ENCODE measurements at regions not wholly inside any gene's neighbourhood (a gene's known extent, or its start where the extent isn't known, plus 50 kb on each side); places are given as distances from the start of the nearest gene placed in this dataset.

- intact Hi-C loops (cut with micrococcal nuclease) (no loop called here), dilution Hi-C loops (cut with MboI; ENCODE audit: extremely low pct_ligation_motif_present, low sequenced_read_pairs) (no loop called here)
- Histone ChIP-seq H3K4me3 (replicated peaks in 1 of 3; ENCODE audit: insufficient read depth in 1 of 3, low read depth in 1 of 3, low read length in 3 of 3) (no peak overlapping the region), H3K4me2 (ENCODE audit: insufficient read depth, low read length) (no peak overlapping the region), H4K20me1 (replicated peaks; ENCODE audit: control insufficient read depth, extremely low read depth, insufficient read depth, low read length) (no peaks in the 10 kb centered on the region), H3K27ac (ENCODE audit: insufficient read depth, low read depth, low read length) (no peak overlapping the region), H3K79me2 (ENCODE audit: control insufficient read depth, insufficient read depth, low read length) (no peaks in the 10 kb centered on the region), H3K9me1 (replicated peaks; ENCODE audit: control insufficient read depth, extremely low read depth, insufficient read depth, low read length) (no peaks in the 10 kb centered on the region), H3K27me3 (ENCODE audit: control insufficient read depth in 2 of 2, insufficient read depth in 2 of 2, low read length in 2 of 2) (no peaks in the 10 kb centered on the region), H2AFZ (ENCODE audit: low read depth, low read length) (no peak overlapping the region), H3K4me1 (ENCODE audit: control insufficient read depth, extremely low read depth, insufficient read depth, low read length) (no peaks in the 10 kb centered on the region), H3K36me3 (ENCODE audit: control insufficient read depth in 2 of 2, extremely low read depth in 1 of 2, insufficient read depth in 2 of 2, low read length in 2 of 2) (no peaks in the 10 kb centered on the region), H3K9ac (replicated peaks; ENCODE audit: extremely low read depth, insufficient read depth, low read length) (no peak overlapping the region), H3K9me3 (replicated peaks; ENCODE audit: control insufficient read depth, insufficient read depth, low read length) (peaks cover 2% of the 10 kb centered on the region)
- ChIA-PET CTCF (no interaction called here), POLR2A (no interaction called here)
- no peak for TF ChIP-seq JUN (IDR thresholded peaks at IDR 0.05; ENCODE audit: borderline replicate concordance, insufficient read depth, insufficient read length, low read depth)
- no peak for TF ChIP-seq FOS (IDR thresholded peaks at IDR 0.05; ENCODE audit: borderline replicate concordance, insufficient read depth, low read length)
- TF ChIP-seq MYC (IDR thresholded peaks at IDR 0.05; ENCODE audit: low read depth, low read length): no peak
- TF ChIP-seq CTCF (IDR thresholded peaks at IDR 0.05; ENCODE audit: extremely low read depth in 1 of 2, insufficient read depth in 1 of 2, low read depth in 1 of 2, low read length in 2 of 2): no peak
- no peak for TF ChIP-seq GATA2 (IDR thresholded peaks at IDR 0.05; ENCODE audit: insufficient read depth, insufficient read length, low read depth, low read length)
- no peak for TF ChIP-seq POLR2A (IDR thresholded peaks at IDR 0.05; ENCODE audit: low read depth, low read length)
- TF ChIP-seq MAX (IDR thresholded peaks at IDR 0.05; ENCODE audit: insufficient read depth, insufficient read length): no peak
- no peak for TF ChIP-seq EZH2 (IDR thresholded peaks at IDR 0.05; ENCODE audit: borderline replicate concordance, low read depth, low read length, severe bottlenecking)
- TF ChIP-seq POLR2AphosphoS5 (IDR thresholded peaks at IDR 0.05; ENCODE audit: insufficient read depth, low read depth, low read length): no peak
- FAIRE-seq (no peak), DNase-seq (ENCODE audit: low read depth, low spot score) (no peak)
- no TSS peak for BruUV-seq (replicated peaks)
Observed at GRCh38 chr5:27821681-27822080, 783.3 kb upstream of the CDH9 start.

Measured in endothelial cell of umbilical vein (primary cell).